ENCODE measurements at regions not wholly inside any gene's neighbourhood (a gene's known extent, or its start where the extent isn't known, plus 50 kb on each side); places are given as distances from the start of the nearest gene placed in this dataset.

GRCh38 chrX:51798701-51799100, 55.5 kb downstream of the GSPT2 start:
- Histone ChIP-seq H3K27me3 (ENCODE audit: control insufficient read depth, insufficient read depth, low read length) (no peaks in the 10 kb centered on the region), H3K36me3 (ENCODE audit: control insufficient read depth, insufficient read depth, low read length) (no peaks in the 10 kb centered on the region), H3K4me3 (ENCODE audit: low read depth, low read length) (no peak overlapping the region)
- no peak for DNase-seq (ENCODE audit: low read depth)
- no peak for TF ChIP-seq CTCF (IDR thresholded peaks at IDR 0.05; ENCODE audit: insufficient read depth, low read length, poor library complexity, severe bottlenecking)

GRCh38 chrX:51802917-51803688, 59.9 kb downstream of the GSPT2 start:
- peak; percentile 18 for DNase-seq (ENCODE audit: low read depth)
- H3K27me3 ChIP-seq (ENCODE audit: control insufficient read depth, insufficient read depth, low read length) = no peaks in the 10 kb centered on the region
- peak; percentile 6 for TF ChIP-seq CTCF (IDR thresholded peaks at IDR 0.05; ENCODE audit: insufficient read depth, low read length, poor library complexity, severe bottlenecking)
- H3K4me3 ChIP-seq (ENCODE audit: low read depth, low read length) = peak overlapping the region; percentile 61
- no peaks in the 10 kb centered on the region for H3K36me3 ChIP-seq (ENCODE audit: control insufficient read depth, insufficient read depth, low read length)

GRCh38 chrX:51803833-51804232, 60.6 kb downstream of the GSPT2 start:
- H3K36me3 ChIP-seq (ENCODE audit: control insufficient read depth, insufficient read depth, low read length) = no peaks in the 10 kb centered on the region
- TF ChIP-seq CTCF (IDR thresholded peaks at IDR 0.05; ENCODE audit: insufficient read depth, low read length, poor library complexity, severe bottlenecking) = no peak
- DNase-seq (ENCODE audit: low read depth) = no peak
- H3K27me3 ChIP-seq (ENCODE audit: control insufficient read depth, insufficient read depth, low read length) = no peaks in the 10 kb centered on the region
- H3K4me3 ChIP-seq (ENCODE audit: low read depth, low read length) = peak overlapping the region; percentile 61

- DNase-seq (ENCODE audit: low read depth) = no peak
- TF ChIP-seq CTCF (IDR thresholded peaks at IDR 0.05; ENCODE audit: insufficient read depth, low read length, poor library complexity, severe bottlenecking) = no peak
- no peaks in the 10 kb centered on the region for H3K27me3 ChIP-seq (ENCODE audit: control insufficient read depth, insufficient read depth, low read length)
- H3K36me3 ChIP-seq (ENCODE audit: control insufficient read depth, insufficient read depth, low read length) = no peaks in the 10 kb centered on the region
- H3K4me3 ChIP-seq (ENCODE audit: low read depth, low read length) = no peak overlapping the region
Observed at GRCh38 chrX:51804741-51805140, 61.5 kb downstream of the GSPT2 start.

GRCh38 chrX:51813886-51814460, 70.7 kb downstream of the GSPT2 start:
- no peaks in the 10 kb centered on the region for H3K27me3 ChIP-seq (ENCODE audit: control insufficient read depth, insufficient read depth, low read length)
- no peak for DNase-seq (ENCODE audit: low read depth)
- TF ChIP-seq CTCF (IDR thresholded peaks at IDR 0.05; ENCODE audit: insufficient read depth, low read length, poor library complexity, severe bottlenecking) = no peak
- H3K36me3 ChIP-seq (ENCODE audit: control insufficient read depth, insufficient read depth, low read length) = no peaks in the 10 kb centered on the region
- H3K4me3 ChIP-seq (ENCODE audit: low read depth, low read length) = no peak overlapping the region

All from kidney epithelial cell (primary cell).